Smooth muscle cell (in vitro differentiated cells): ENCODE measurements at regions not wholly inside any gene's neighbourhood (a gene's known extent, or its start where the extent isn't known, plus 50 kb on each side); places are given as distances from the start of the nearest gene placed in this dataset.

Experiments used
- DNase-seq: peaks from one replicate; lab custom pipeline; 2025; ENCODE audit not compliant: unreplicated experiment; lab: John Stamatoyannopoulos, UW
- H2AFZ ChIP-seq: fragments of 200-600 bp; sonication (generic); 2 replicates; pipeline ENCODE4 v1.6.0; 2016; ENCODE audit warnings: antibody characterized with exemption, low read depth, mild to moderate bottlenecking
- H3F3A ChIP-seq: fragments of 200-600 bp; sonication (generic); 2 replicates; pipeline ENCODE4 v1.6.0; 2017; ENCODE audit warnings: antibody characterized with exemption, low read depth
- H3K27ac ChIP-seq: fragments of 200-600 bp; sonication (generic); 2 replicates; pipeline ENCODE4 v1.5.1; 2016; ENCODE audit warnings: low read depth, mild to moderate bottlenecking
- H3K27me3 ChIP-seq: fragments of 200-600 bp; sonication (generic); 2 replicates; pipeline ENCODE4 v1.6.1; 2016; ENCODE audit warnings: low read depth, mild to moderate bottlenecking
- H3K36me3 ChIP-seq: fragments of 200-600 bp; sonication (generic); 2 replicates; pipeline ENCODE4 v1.5.1; 2016; ENCODE audit warnings: low read depth
- H3K4me1 ChIP-seq: fragments of 200-600 bp; sonication (generic); 2 replicates; pipeline ENCODE4 v1.5.1; 2016; ENCODE audit warnings: low read depth
- H3K4me2 ChIP-seq: fragments of 200-600 bp; sonication (generic); 2 replicates; pipeline ENCODE4 v1.6.0; 2016; ENCODE audit warnings: mild to moderate bottlenecking
- H3K4me3 ChIP-seq: fragments of 200-600 bp; sonication (generic); 2 replicates; pipeline ENCODE4 v1.5.1; 2016; ENCODE audit warnings: mild to moderate bottlenecking
- H3K79me2 ChIP-seq: fragments of 200-600 bp; sonication (generic); 2 replicates; pipeline ENCODE4 v1.6.0; 2016; ENCODE audit warnings: low read depth, mild to moderate bottlenecking
- H3K9ac ChIP-seq: fragments of 200-600 bp; sonication (generic); 2 replicates; pipeline ENCODE4 v1.6.0; 2016; ENCODE audit warnings: low read depth
- H3K9me3 ChIP-seq: fragments of 200-600 bp; sonication (generic); replicated peaks from 2 replicates; pipeline ENCODE4 v1.5.1; 2016; ENCODE audit warnings: low read depth
- H4K20me1 ChIP-seq: fragments of 200-600 bp; sonication (generic); 2 replicates; pipeline ENCODE4 v1.6.0; 2016; ENCODE audit warnings: low read depth
- CTCF ChIP-seq: fragments of 200-600 bp; sonication (generic); IDR thresholded peaks from 2 replicates; pipeline ENCODE4 v1.5.1; 2017; ENCODE audit warnings: borderline replicate concordance, mild to moderate bottlenecking, antibody characterized with exemption; ENCODE audit not compliant: insufficient read depth, poor library complexity, severe bottlenecking
- WGBS: methylation state at CpG from one replicate; pipeline ENCODE4 v1.1.7; 2016; ENCODE audit warnings: low lambda C conversion rate; 5-methylcytosine and 5-hydroxymethylcytosine counted together

GRCh38 chr1:72369069-72369757 lies 86.9 kb upstream of the NEGR1 start:
- Histone ChIP-seq H3K79me2 (no peaks in the 10 kb centered on the region), H3K4me2 (no peak overlapping the region), H3K4me3 (no peak overlapping the region), H3K9me3 (no peaks in the 10 kb centered on the region), H3K36me3 (no peaks in the 10 kb centered on the region), H3K27ac (no peak overlapping the region), H3K4me1 (no peaks in the 10 kb centered on the region), H3F3A (no peaks in the 10 kb centered on the region), H3K9ac (no peak overlapping the region), H3K27me3 (no peaks in the 10 kb centered on the region), H2AFZ (no peak overlapping the region), H4K20me1 (no peaks in the 10 kb centered on the region)
- DNase-seq, result no peak
- 84% methylated on average over 1 of the region's 1 CpG for WGBS
- no peak for TF ChIP-seq CTCF

GRCh38 chr1:72366466-72366865 lies 84.1 kb upstream of the NEGR1 start:
- Histone ChIP-seq H3K27me3 (no peaks in the 10 kb centered on the region), H3K4me2 (no peak overlapping the region), H2AFZ (no peak overlapping the region), H3K27ac (no peak overlapping the region), H4K20me1 (no peaks in the 10 kb centered on the region), H3K79me2 (no peaks in the 10 kb centered on the region), H3K9ac (no peak overlapping the region), H3K4me3 (no peak overlapping the region), H3F3A (no peaks in the 10 kb centered on the region), H3K36me3 (no peaks in the 10 kb centered on the region), H3K4me1 (no peaks in the 10 kb centered on the region), H3K9me3 (no peaks in the 10 kb centered on the region)
- TF ChIP-seq CTCF, result no peak
- DNase-seq, result no peak
- 32% methylated on average over 1 of the region's 1 CpG for WGBS

GRCh38 chr1:72365693-72366092 lies 83.4 kb upstream of the NEGR1 start:
- no peaks in the 10 kb centered on the region for H3K9me3 ChIP-seq
- H3K4me2 ChIP-seq, result no peak overlapping the region
- no peaks in the 10 kb centered on the region for H3K36me3 ChIP-seq
- DNase-seq, result no peak
- H2AFZ ChIP-seq, result no peak overlapping the region
- H3K27ac ChIP-seq, result no peak overlapping the region
- no peaks in the 10 kb centered on the region for H3K4me1 ChIP-seq
- no peak overlapping the region for H3K4me3 ChIP-seq
- no peaks in the 10 kb centered on the region for H3F3A ChIP-seq
- no peaks in the 10 kb centered on the region for H3K27me3 ChIP-seq
- H4K20me1 ChIP-seq, result no peaks in the 10 kb centered on the region
- 75% methylated on average over 3 of the region's 3 CpGs for WGBS
- no peak overlapping the region for H3K9ac ChIP-seq
- no peak for TF ChIP-seq CTCF
- H3K79me2 ChIP-seq, result no peaks in the 10 kb centered on the region

DNA sequence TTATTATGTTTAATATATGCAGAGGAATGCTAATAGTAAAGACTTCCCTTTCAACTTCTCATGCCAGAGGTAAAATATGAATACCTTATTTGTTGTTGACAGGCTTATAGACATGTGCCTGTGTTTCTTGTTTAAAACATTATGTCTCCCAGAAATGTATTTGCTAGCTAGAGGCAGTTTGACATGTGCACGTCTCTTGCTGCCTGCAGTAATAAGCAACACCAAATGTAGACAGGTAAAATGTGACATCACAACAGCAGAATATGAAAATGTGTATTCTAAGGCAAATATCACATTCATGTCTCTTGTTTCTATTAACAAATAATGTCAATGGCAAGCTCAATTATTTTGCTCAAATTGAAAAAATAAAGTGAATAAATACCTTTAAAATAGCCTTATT lies 80.2 kb upstream of the NEGR1 start:
- Histone ChIP-seq H3K9ac (no peak overlapping the region), H3K4me1 (no peaks in the 10 kb centered on the region), H3K79me2 (no peaks in the 10 kb centered on the region), H2AFZ (no peak overlapping the region), H3K9me3 (no peaks in the 10 kb centered on the region), H3K27ac (no peak overlapping the region), H3F3A (no peaks in the 10 kb centered on the region), H4K20me1 (no peaks in the 10 kb centered on the region), H3K36me3 (no peaks in the 10 kb centered on the region), H3K4me3 (no peak overlapping the region), H3K27me3 (no peaks in the 10 kb centered on the region), H3K4me2 (no peak overlapping the region)
- WGBS, result 81% methylated on average over 1 of the region's 1 CpG
- TF ChIP-seq CTCF, result no peak
- DNase-seq, result no peak
